ENCODE measurements at regions not wholly inside any gene's neighbourhood (a gene's known extent, or its start where the extent isn't known, plus 50 kb on each side); places are given as distances from the start of the nearest gene placed in this dataset.

- DNase-seq (ENCODE audit: low read depth in 2 of 2) = no peak
Observed at GRCh38 chrX:148363471-148364235, 136.8 kb upstream of the AFF2 start.

- DNase-seq (ENCODE audit: low read depth in 2 of 2) = no peak
Observed at GRCh38 chrX:148365233-148365632, 135.2 kb upstream of the AFF2 start.

- DNase-seq (ENCODE audit: low read depth in 2 of 2) = no peak
Observed at GRCh38 chrX:148371291-148371690, 129.1 kb upstream of the AFF2 start.

- no peak for DNase-seq (ENCODE audit: low read depth in 2 of 2)
Observed at GRCh38 chrX:148372925-148373324, 127.5 kb upstream of the AFF2 start.

- no peak for DNase-seq (ENCODE audit: low read depth in 2 of 2)
Observed at GRCh38 chrX:148376342-148376741, 124.1 kb upstream of the AFF2 start.

- DNase-seq (ENCODE audit: low read depth in 2 of 2) = no peak
Observed at GRCh38 chrX:148380107-148380506, 120.3 kb upstream of the AFF2 start.

GRCh38 chrX:148380650-148381561 lies 119.5 kb upstream of the AFF2 start:
- DNase-seq (ENCODE audit: low read depth in 2 of 2) = peak; percentile 11 to 44

- DNase-seq (ENCODE audit: low read depth in 2 of 2) = no peak
Observed at GRCh38 chrX:148381603-148382002, 118.8 kb upstream of the AFF2 start.

GRCh38 chrX:148382983-148383382 lies 117.4 kb upstream of the AFF2 start:
- DNase-seq (ENCODE audit: low read depth in 2 of 2) = no peak

- DNase-seq (ENCODE audit: low read depth in 2 of 2) = no peak
Observed at GRCh38 chrX:148385471-148385870, 114.9 kb upstream of the AFF2 start.

- DNase-seq (ENCODE audit: low read depth in 2 of 2) = no peak
Observed at GRCh38 chrX:148389629-148390028, 110.8 kb upstream of the AFF2 start.

GRCh38 chrX:148412006-148412405 lies 88.4 kb upstream of the AFF2 start:
- no peak for DNase-seq (ENCODE audit: low read depth in 2 of 2)

GRCh38 chrX:148416142-148416541 lies 84.3 kb upstream of the AFF2 start:
- no peak for DNase-seq (ENCODE audit: low read depth in 2 of 2)

- no peak for DNase-seq (ENCODE audit: low read depth in 2 of 2)
Observed at GRCh38 chrX:148416931-148417330, 83.5 kb upstream of the AFF2 start.

- no peak for DNase-seq (ENCODE audit: low read depth in 2 of 2)
Observed at GRCh38 chrX:148417934-148418333, 82.5 kb upstream of the AFF2 start.

GRCh38 chrX:148422526-148422925 lies 77.9 kb upstream of the AFF2 start:
- no peak for DNase-seq (ENCODE audit: low read depth in 2 of 2)

- no peak for DNase-seq (ENCODE audit: low read depth in 2 of 2)
Observed at GRCh38 chrX:148424570-148424969, 75.8 kb upstream of the AFF2 start.

GRCh38 chrX:148426467-148426866 lies 74.0 kb upstream of the AFF2 start:
- DNase-seq (ENCODE audit: low read depth in 2 of 2) = no peak

- DNase-seq (ENCODE audit: low read depth in 2 of 2) = no peak
Observed at GRCh38 chrX:148441387-148441786, 59.0 kb upstream of the AFF2 start.

GRCh38 chrX:148443216-148443615 lies 57.2 kb upstream of the AFF2 start:
- no peak for DNase-seq (ENCODE audit: low read depth in 2 of 2)

GRCh38 chrX:148448686-148449085 lies 51.7 kb upstream of the AFF2 start:
- no peak for DNase-seq (ENCODE audit: low read depth in 2 of 2)
